ENCODE measurements at regions not wholly inside any gene's neighbourhood (a gene's known extent, or its start where the extent isn't known, plus 50 kb on each side); places are given as distances from the start of the nearest gene placed in this dataset.

DNA sequence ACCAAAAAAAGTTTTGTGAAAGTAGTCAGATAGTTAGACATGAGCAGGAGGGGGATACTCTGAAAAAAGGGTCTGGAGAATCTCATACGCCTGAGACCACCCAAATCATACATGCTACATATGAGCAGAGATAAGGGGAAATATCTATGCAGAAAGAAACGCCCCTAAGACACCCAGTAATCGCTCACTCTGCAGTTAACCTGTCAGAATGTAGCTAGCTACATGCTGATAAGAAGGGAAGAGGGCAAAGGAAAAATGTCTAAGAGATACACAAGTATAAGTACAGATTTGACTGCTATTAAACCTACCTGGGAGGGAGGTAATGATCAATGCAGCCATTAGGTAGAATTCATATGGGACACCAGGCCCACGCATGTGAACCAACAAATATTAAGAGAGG lies 1159.5 kb upstream of the PCDH10 start:
- Histone ChIP-seq H3K36me3 (no peaks in the 10 kb centered on the region), H3K4me1 (no peaks in the 10 kb centered on the region), H3K27ac (no peak overlapping the region), H3K4me3 (no peak overlapping the region), H3K27me3 (no peaks in the 10 kb centered on the region), H3K9me3 (no peaks in the 10 kb centered on the region)
- no peak for DNase-seq (ENCODE audit: low spot score in 2 of 2)
- WGBS: 57% methylated on average over 4 of the region's 4 CpGs
- TF ChIP-seq POLR2AphosphoS5 (IDR thresholded peaks at IDR 0.05) (no peak), EP300 (IDR thresholded peaks at IDR 0.05) (no peak), POLR2A (IDR thresholded peaks at IDR 0.05) (no peak)
- TF ChIP-seq, protein P1, sequence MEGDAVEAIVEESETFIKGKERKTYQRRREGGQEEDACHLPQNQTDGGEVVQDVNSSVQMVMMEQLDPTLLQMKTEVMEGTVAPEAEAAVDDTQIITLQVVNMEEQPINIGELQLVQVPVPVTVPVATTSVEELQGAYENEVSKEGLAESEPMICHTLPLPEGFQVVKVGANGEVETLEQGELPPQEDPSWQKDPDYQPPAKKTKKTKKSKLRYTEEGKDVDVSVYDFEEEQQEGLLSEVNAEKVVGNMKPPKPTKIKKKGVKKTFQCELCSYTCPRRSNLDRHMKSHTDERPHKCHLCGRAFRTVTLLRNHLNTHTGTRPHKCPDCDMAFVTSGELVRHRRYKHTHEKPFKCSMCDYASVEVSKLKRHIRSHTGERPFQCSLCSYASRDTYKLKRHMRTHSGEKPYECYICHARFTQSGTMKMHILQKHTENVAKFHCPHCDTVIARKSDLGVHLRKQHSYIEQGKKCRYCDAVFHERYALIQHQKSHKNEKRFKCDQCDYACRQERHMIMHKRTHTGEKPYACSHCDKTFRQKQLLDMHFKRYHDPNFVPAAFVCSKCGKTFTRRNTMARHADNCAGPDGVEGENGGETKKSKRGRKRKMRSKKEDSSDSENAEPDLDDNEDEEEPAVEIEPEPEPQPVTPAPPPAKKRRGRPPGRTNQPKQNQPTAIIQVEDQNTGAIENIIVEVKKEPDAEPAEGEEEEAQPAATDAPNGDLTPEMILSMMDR (IDR thresholded peaks at IDR 0.05): no peak

DNA sequence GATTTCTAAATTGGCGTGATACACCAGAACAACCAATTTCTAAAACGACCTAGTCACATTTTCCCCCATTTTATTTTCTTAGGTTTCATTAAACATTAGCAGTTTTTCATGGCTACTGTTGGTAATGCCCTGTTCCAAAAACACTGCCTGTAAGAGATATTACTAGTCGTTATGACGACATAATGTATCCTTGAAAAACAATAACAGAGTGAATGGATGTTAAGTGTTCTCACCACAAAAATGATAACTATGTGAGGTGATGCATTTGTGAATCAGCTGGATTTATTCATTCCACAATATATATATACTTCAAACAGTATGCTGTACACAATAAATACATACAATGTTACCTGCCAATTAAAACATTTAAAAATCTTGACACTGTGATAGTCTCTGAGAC lies 1147.6 kb upstream of the PCDH10 start:
- Histone ChIP-seq H3K27me3 (no peaks in the 10 kb centered on the region), H3K36me3 (no peaks in the 10 kb centered on the region), H3K4me1 (no peaks in the 10 kb centered on the region), H3K4me3 (no peak overlapping the region), H3K9me3 (no peaks in the 10 kb centered on the region), H3K27ac (no peak overlapping the region)
- no peak for TF ChIP-seq POLR2AphosphoS5 (IDR thresholded peaks at IDR 0.05)
- TF ChIP-seq POLR2A (IDR thresholded peaks at IDR 0.05): no peak
- no peak for TF ChIP-seq EP300 (IDR thresholded peaks at IDR 0.05)
- TF ChIP-seq, protein P1 (IDR thresholded peaks at IDR 0.05): no peak
- no peak for DNase-seq (ENCODE audit: low spot score in 2 of 2)
- 87% methylated on average over 4 of the region's 4 CpGs for WGBS

DNA sequence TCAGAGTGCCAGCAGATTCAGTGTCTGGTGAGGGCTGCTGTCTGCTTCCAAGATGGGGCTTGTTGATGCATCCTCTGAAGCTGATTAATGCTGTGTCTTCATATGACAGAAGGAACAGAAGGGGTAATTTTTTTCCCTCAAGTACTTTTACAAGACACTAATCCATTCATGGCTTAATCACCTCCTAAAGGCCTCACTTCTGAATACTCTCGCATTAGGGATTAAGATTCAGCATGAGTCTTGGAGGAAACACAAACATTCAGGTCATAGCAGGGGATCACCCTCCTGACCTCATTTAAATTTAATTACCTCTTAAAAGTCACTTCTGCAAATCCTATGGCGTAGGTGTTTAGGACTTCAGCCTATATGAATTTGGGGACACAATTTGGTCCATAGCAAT lies 1145.5 kb upstream of the PCDH10 start:
- TF ChIP-seq EP300 (IDR thresholded peaks at IDR 0.05) (no peak), POLR2A (IDR thresholded peaks at IDR 0.05) (no peak), POLR2AphosphoS5 (IDR thresholded peaks at IDR 0.05) (no peak)
- TF ChIP-seq, protein P1 (IDR thresholded peaks at IDR 0.05): no peak
- 91% methylated on average over 2 of the region's 2 CpGs for WGBS
- H3K9me3 ChIP-seq: no peaks in the 10 kb centered on the region
- H3K27me3 ChIP-seq: no peaks in the 10 kb centered on the region
- no peaks in the 10 kb centered on the region for H3K4me1 ChIP-seq
- H3K36me3 ChIP-seq: no peaks in the 10 kb centered on the region
- no peak overlapping the region for H3K4me3 ChIP-seq
- DNase-seq (ENCODE audit: low spot score in 2 of 2): no peak
- H3K27ac ChIP-seq: no peak overlapping the region

DNA sequence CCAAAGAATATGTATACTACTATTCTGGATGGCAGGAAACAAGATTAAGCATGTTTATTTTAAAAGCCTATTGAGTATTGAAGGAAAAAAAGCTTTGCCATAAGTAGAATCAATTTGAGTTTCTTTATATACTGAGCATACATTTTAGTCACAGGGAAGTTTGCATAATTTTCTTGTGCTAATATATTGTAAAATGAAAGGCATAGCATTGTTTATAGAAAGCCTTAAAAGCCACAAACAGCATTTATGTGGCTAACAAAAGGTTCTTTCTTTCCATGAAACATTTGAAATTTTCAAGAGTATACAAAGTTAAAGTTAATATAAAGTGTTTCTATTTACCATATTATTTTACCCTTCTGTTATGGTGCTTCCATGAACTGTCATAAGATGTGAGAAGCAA lies 1133.8 kb upstream of the PCDH10 start:
- no peak overlapping the region for H3K27ac ChIP-seq
- DNase-seq (ENCODE audit: low spot score in 2 of 2): no peak
- H3K9me3 ChIP-seq: no peaks in the 10 kb centered on the region
- no peaks in the 10 kb centered on the region for H3K27me3 ChIP-seq
- TF ChIP-seq POLR2AphosphoS5 (IDR thresholded peaks at IDR 0.05): no peak
- TF ChIP-seq, protein P1 (IDR thresholded peaks at IDR 0.05): no peak
- no peak for TF ChIP-seq POLR2A (IDR thresholded peaks at IDR 0.05)
- no peak for TF ChIP-seq EP300 (IDR thresholded peaks at IDR 0.05)
- H3K4me1 ChIP-seq: no peaks in the 10 kb centered on the region
- no peaks in the 10 kb centered on the region for H3K36me3 ChIP-seq
- no peak overlapping the region for H3K4me3 ChIP-seq

DNA sequence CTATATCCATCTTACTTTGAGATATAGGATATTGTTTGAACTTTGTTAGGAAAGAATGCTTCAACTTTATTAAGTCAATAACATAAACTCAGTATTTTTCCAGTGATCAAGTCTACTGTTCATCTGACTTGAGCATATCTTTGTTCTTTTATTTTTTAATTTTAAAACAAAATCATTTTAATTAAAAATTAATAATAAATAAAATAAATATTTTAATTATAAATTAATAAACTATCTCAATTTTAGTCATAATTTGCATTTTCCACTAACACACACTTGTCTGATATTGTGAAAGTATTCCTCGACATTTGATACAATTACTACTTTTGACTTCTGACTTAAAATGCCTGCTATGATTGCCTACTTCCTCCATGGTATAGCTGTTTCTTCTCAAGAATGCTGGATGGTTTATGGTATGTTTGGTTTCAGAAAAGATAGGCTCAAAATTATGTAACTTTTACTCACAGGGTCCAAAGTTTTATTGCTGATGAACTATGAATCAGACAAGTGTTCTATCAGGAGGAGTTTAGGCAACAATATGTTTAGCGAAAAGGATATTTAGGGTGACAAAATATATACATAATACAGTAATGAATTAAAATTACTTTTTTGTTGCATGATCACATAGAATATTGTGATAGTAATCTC lies 1132.3 kb upstream of the PCDH10 start:
- Histone ChIP-seq H3K36me3 (no peaks in the 10 kb centered on the region), H3K4me1 (no peaks in the 10 kb centered on the region), H3K9me3 (no peaks in the 10 kb centered on the region), H3K4me3 (no peak overlapping the region), H3K27ac (no peak overlapping the region), H3K27me3 (no peaks in the 10 kb centered on the region)
- no peak for DNase-seq (ENCODE audit: low spot score in 2 of 2)
- TF ChIP-seq EP300 (IDR thresholded peaks at IDR 0.05): no peak
- 91% methylated on average over 2 of the region's 2 CpGs for WGBS

DNA sequence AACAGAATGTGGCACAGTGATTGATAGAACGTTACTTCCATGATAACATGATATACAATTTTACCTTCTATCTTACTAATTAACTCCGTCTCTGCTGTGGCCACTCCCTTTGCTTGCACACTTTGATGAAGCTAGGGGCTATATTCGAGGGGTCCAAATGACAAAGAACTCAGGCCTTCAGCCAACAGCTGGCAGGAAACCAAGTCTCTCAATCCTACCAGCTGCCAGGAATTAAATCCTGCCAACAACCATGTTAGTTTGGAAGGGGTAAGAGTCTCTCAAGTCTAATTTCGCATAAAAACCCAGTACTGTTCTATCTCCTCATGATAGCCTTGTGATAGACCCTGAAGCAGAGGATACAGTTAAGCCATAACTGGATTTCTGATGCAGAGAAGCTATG lies 1122.9 kb upstream of the PCDH10 start:
- TF ChIP-seq, protein P1 (IDR thresholded peaks at IDR 0.05): no peak
- TF ChIP-seq EP300 (IDR thresholded peaks at IDR 0.05) (no peak), POLR2AphosphoS5 (IDR thresholded peaks at IDR 0.05) (no peak), POLR2A (IDR thresholded peaks at IDR 0.05) (no peak)
- H3K9me3 ChIP-seq: no peaks in the 10 kb centered on the region
- WGBS: 14% methylated on average over 4 of the region's 4 CpGs
- H3K36me3 ChIP-seq: no peaks in the 10 kb centered on the region
- DNase-seq (ENCODE audit: low spot score in 2 of 2): no peak
- no peaks in the 10 kb centered on the region for H3K4me1 ChIP-seq
- H3K27me3 ChIP-seq: no peaks in the 10 kb centered on the region
- H3K27ac ChIP-seq: no peak overlapping the region
- H3K4me3 ChIP-seq: no peak overlapping the region
